ENCODE measurements at regions not wholly inside any gene's neighbourhood (a gene's known extent, or its start where the extent isn't known, plus 50 kb on each side); places are given as distances from the start of the nearest gene placed in this dataset.

- TF ChIP-seq CTCF (conservative IDR thresholded peaks at IDR 0.05 in 1 of 2, IDR thresholded peaks at IDR 0.05 in 1 of 2; ENCODE audit: extremely low read depth in 1 of 2, insufficient read depth in 1 of 2, low read depth in 1 of 2, low read length in 2 of 2) (no peak), EZH2 (IDR thresholded peaks at IDR 0.05; ENCODE audit: borderline replicate concordance, low read length) (no peak)
Observed at GRCh38 chr18:33835419-33835818, 257.4 kb downstream of the ASXL3 start.

Measured in mammary epithelial cell (primary cell).